PC-9 (cell line): ENCODE measurements at regions not wholly inside any gene's neighbourhood (a gene's known extent, or its start where the extent isn't known, plus 50 kb on each side); places are given as distances from the start of the nearest gene placed in this dataset.

Experiments
- BruUV-seq: library from RNA; stranded (reverse); fragments of 400-500 nt; replicated peaks from 2 replicates; lab custom pipeline; 2021; lab: Mats Ljungman, UMichigan
- CTCF ChIA-PET: fragments of 300-600 bp; sonication (Branson Sonifier 250); formaldehyde crosslinking; loops from one replicate; lab custom pipeline; 2022; ENCODE audit warnings: antibody characterized with exemption; lab: Charles Lee
- POLR2A ChIA-PET: fragments of 300-600 bp; sonication (Branson Sonifier 250); formaldehyde crosslinking; loops from one replicate; lab custom pipeline; 2022; ENCODE audit warnings: antibody characterized with exemption; ENCODE audit not compliant: unreplicated experiment; lab: Charles Lee
- DNase-seq, 2 experiments: peaks; one replicate each; pipeline versions ENCODE4 v3.0.0 to v3.0.0-alpha.2; 2015 to 2022; ENCODE audit warnings: mixed read lengths in 1 of 2
- H2AFZ ChIP-seq: fragments of 200-600 bp; sonication (generic); 2 replicates; pipeline ENCODE4 v1.8.1; 2017; ENCODE audit warnings: antibody characterized with exemption
- H3F3A ChIP-seq: fragments of 200-600 bp; sonication (generic); 2 replicates; pipeline ENCODE4 v1.8.1; 2017; ENCODE audit warnings: antibody characterized with exemption, mild to moderate bottlenecking, low read depth; ENCODE audit not compliant: insufficient read depth
- H3K27ac ChIP-seq: fragments of 200-600 bp; sonication (generic); 2 replicates; pipeline ENCODE4 v1.6.1; 2016; ENCODE audit warnings: mixed run types
- H3K27me3 ChIP-seq: fragments of 200-600 bp; sonication (generic); 2 replicates; pipeline ENCODE4 v1.6.1; 2016; ENCODE audit warnings: low read depth, mixed run types; ENCODE audit not compliant: insufficient read depth
- H3K36me3 ChIP-seq: fragments of 200-600 bp; sonication (generic); 2 replicates; pipeline ENCODE4 v1.6.1; 2016; ENCODE audit warnings: low read depth, mixed run types
- H3K4me1 ChIP-seq: fragments of 200-600 bp; sonication (generic); replicated peaks from 2 replicates; pipeline ENCODE4 v1.6.1; 2016; ENCODE audit warnings: mixed run types; ENCODE audit not compliant: insufficient read depth
- H3K4me2 ChIP-seq: fragments of 200-600 bp; sonication (generic); 2 replicates; pipeline ENCODE4 v1.6.1; 2017; ENCODE audit warnings: mixed run types
- H3K4me3 ChIP-seq: fragments of 200-600 bp; sonication (generic); 2 replicates; pipeline ENCODE4 v1.6.1; 2016; ENCODE audit warnings: mixed run types
- H3K79me2 ChIP-seq: fragments of 200-600 bp; sonication (generic); 2 replicates; pipeline ENCODE4 v1.6.1; 2017; ENCODE audit warnings: low read depth, mixed run types
- H3K9me2 ChIP-seq: fragments of 200-600 bp; sonication (generic); 2 replicates; pipeline ENCODE4 v1.8.1; 2017; ENCODE audit warnings: mild to moderate bottlenecking; ENCODE audit not compliant: insufficient read depth
- H3K9me3 ChIP-seq: fragments of 200-600 bp; sonication (generic); 2 replicates; pipeline ENCODE4 v1.8.1; 2016; ENCODE audit warnings: low read depth; ENCODE audit not compliant: insufficient read depth
- H4K20me1 ChIP-seq: fragments of 200-600 bp; sonication (generic); 2 replicates; pipeline ENCODE4 v1.8.1; 2017; ENCODE audit not compliant: insufficient read depth
- CTCF ChIP-seq: fragments of 200-600 bp; sonication (generic); conservative IDR thresholded peaks from 2 replicates; pipeline ENCODE4 v1.6.1; 2017; ENCODE audit warnings: mixed run types, antibody characterized with exemption, mild to moderate bottlenecking, moderate library complexity
- EZH2 ChIP-seq: fragments of 200-600 bp; sonication (generic); IDR thresholded peaks from 2 replicates; pipeline ENCODE4 v1.8.0; 2017; ENCODE audit warnings: antibody characterized with exemption, low read depth
- intact Hi-C: fragments of 100-400 bp; cut with micrococcal nuclease; formaldehyde crosslinking; loops from one replicate; pipeline ENCODE4 v1.10.0; 2022; ENCODE audit not compliant: unreplicated experiment

GRCh38 chr3:1752205-1752604 is 346.5 kb upstream of the CNTN4 start:
- no peak for DNase-seq

DNA sequence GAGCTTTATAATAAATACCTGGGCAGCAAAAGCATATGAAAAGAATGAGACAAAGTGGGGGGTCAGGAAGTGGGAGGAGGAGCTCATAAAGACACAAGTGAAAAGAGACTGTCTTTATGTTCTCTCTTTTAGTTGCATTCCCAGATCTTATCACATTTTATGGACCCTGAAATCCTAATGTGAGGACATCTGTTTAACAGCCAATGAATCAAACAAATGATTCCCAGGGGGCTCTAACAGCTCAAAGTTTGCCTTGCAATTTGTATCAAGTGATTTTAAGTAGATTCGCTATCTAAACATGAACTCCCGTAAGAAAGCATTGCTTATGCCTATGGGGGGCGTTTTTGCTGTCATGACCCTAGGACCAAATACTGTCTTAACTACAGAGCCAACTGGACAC is 332.3 kb upstream of the CNTN4 start:
- no peaks in the 10 kb centered on the region for H3K9me2 ChIP-seq
- ChIA-PET CTCF (no interaction called here), POLR2A (no interaction called here)
- DNase-seq, result no peak
- H3K27ac ChIP-seq, result no peak overlapping the region
- H3K4me2 ChIP-seq, result no peak overlapping the region
- no peaks in the 10 kb centered on the region for H3K9me3 ChIP-seq
- H3K4me3 ChIP-seq, result no peak overlapping the region
- no peaks in the 10 kb centered on the region for H3F3A ChIP-seq
- H3K36me3 ChIP-seq, result no peaks in the 10 kb centered on the region
- no peaks in the 10 kb centered on the region for H4K20me1 ChIP-seq
- H3K79me2 ChIP-seq, result no peaks in the 10 kb centered on the region
- TF ChIP-seq EZH2, result no peak
- no peak for TF ChIP-seq CTCF
- no peak overlapping the region for H2AFZ ChIP-seq
- no peaks in the 10 kb centered on the region for H3K4me1 ChIP-seq
- intact Hi-C loops, result no loop called here
- BruUV-seq, result no TSS peak
- no peaks in the 10 kb centered on the region for H3K27me3 ChIP-seq

More at GRCh38 chr3:1752205-1752604, 346.5 kb upstream of the CNTN4 start:
- no TSS peak for BruUV-seq
- ChIA-PET POLR2A (no interaction called here), CTCF (no interaction called here)
- H3K4me3 ChIP-seq, result no peak overlapping the region
- no peaks in the 10 kb centered on the region for H3K9me2 ChIP-seq
- no peaks in the 10 kb centered on the region for H4K20me1 ChIP-seq
- TF ChIP-seq CTCF (no peak), EZH2 (no peak)
- no peak overlapping the region for H3K27ac ChIP-seq
- H3K27me3 ChIP-seq, result no peaks in the 10 kb centered on the region
- no peaks in the 10 kb centered on the region for H3K79me2 ChIP-seq
- intact Hi-C loops, result no loop called here
- no peaks in the 10 kb centered on the region for H3K4me1 ChIP-seq
- no peaks in the 10 kb centered on the region for H3F3A ChIP-seq
- H3K36me3 ChIP-seq, result no peaks in the 10 kb centered on the region
- H3K4me2 ChIP-seq, result no peak overlapping the region
- no peak overlapping the region for H2AFZ ChIP-seq
- H3K9me3 ChIP-seq, result no peaks in the 10 kb centered on the region

GRCh38 chr3:1773679-1774078 is 325.0 kb upstream of the CNTN4 start:
- no peaks in the 10 kb centered on the region for H3K9me2 ChIP-seq
- intact Hi-C loops, result no loop called here
- H3K27ac ChIP-seq, result no peak overlapping the region
- no peak for DNase-seq
- ChIA-PET CTCF (no interaction called here), POLR2A (no interaction called here)
- H3K79me2 ChIP-seq, result no peaks in the 10 kb centered on the region
- no peaks in the 10 kb centered on the region for H4K20me1 ChIP-seq
- H3K27me3 ChIP-seq, result no peaks in the 10 kb centered on the region
- H3K4me2 ChIP-seq, result no peak overlapping the region
- H3K36me3 ChIP-seq, result no peaks in the 10 kb centered on the region
- no peaks in the 10 kb centered on the region for H3K9me3 ChIP-seq
- BruUV-seq, result no TSS peak
- no peak for TF ChIP-seq EZH2
- no peak for TF ChIP-seq CTCF
- H3K4me1 ChIP-seq, result no peaks in the 10 kb centered on the region
- no peak overlapping the region for H2AFZ ChIP-seq
- no peaks in the 10 kb centered on the region for H3F3A ChIP-seq
- H3K4me3 ChIP-seq, result no peak overlapping the region
